GM18909 (cell line): ENCODE measurements at regions not wholly inside any gene's neighbourhood (a gene's known extent, or its start where the extent isn't known, plus 50 kb on each side); places are given as distances from the start of the nearest gene placed in this dataset.

ENCODE experiments used
- ATAC-seq: cut with Tn5 transposase; IDR thresholded peaks from one replicate; pipeline ENCODE4 v1.9.1; 2021; ENCODE audit warnings: mild to moderate bottlenecking; ENCODE audit not compliant: unreplicated experiment, poor library complexity

- no peak for ATAC-seq
These were observed 61.7 kb upstream of the NUDT4 start for GRCh38 chr12:93315907-93316622.

GRCh38 chr12:93316623-93316971 lies 61.1 kb upstream of the NUDT4 start:
- no peak for ATAC-seq

GRCh38 chr12:93317227-93317626 lies 60.5 kb upstream of the NUDT4 start:
- no peak for ATAC-seq

GRCh38 chr12:93318720-93319522 lies 58.8 kb upstream of the NUDT4 start:
- no peak for ATAC-seq

- no peak for ATAC-seq
These were observed 58.1 kb upstream of the NUDT4 start for GRCh38 chr12:93319523-93320050.

- no peak for ATAC-seq
These were observed 54.9 kb upstream of the NUDT4 start for GRCh38 chr12:93322784-93323183.

GRCh38 chr12:93323625-93324329 lies 53.9 kb upstream of the NUDT4 start:
- no peak for ATAC-seq

- ATAC-seq, result no peak
These were observed 51.9 kb upstream of the NUDT4 start for GRCh38 chr12:93325855-93326254.
